H1 (cell line): ENCODE measurements at regions not wholly inside any gene's neighbourhood (a gene's known extent, or its start where the extent isn't known, plus 50 kb on each side); places are given as distances from the start of the nearest gene placed in this dataset.

Experiments
- CTCF ChIA-PET: fragments of 300-600 bp; sonication (Branson Sonifier 250); formaldehyde crosslinking; loops from one replicate; lab custom pipeline; 2021; ENCODE audit not compliant: partially characterized antibody; lab: Charles Lee
- POLR2A ChIA-PET: fragments of 300-600 bp; sonication (Branson Sonifier 250); formaldehyde crosslinking; loops from one replicate; lab custom pipeline; 2021; ENCODE audit warnings: inconsistent platforms; ENCODE audit not compliant: partially characterized antibody; lab: Charles Lee
- DNase-seq, 2 experiments: peaks; one replicate each; pipeline versions ENCODE4 v3.0.0 to v3.0.0-alpha.2; 2010 to 2022; ENCODE audit warnings: low spot score in 2 of 2, low read depth in 1 of 2, mixed read lengths in 1 of 2
- FAIRE-seq: peaks from 2 replicates; lab custom pipeline; 2011; peaks lifted over from hg19 to GRCh38; lab: Jason Lieb, UNC
- H2AFZ ChIP-seq: 2 replicates; pipeline ENCODE4 v1.8.1; 2012; ENCODE audit warnings: low read length, inconsistent platforms
- H2AK5ac ChIP-seq: 2 replicates; pipeline ENCODE4 v1.6.1; 2013; ENCODE audit warnings: low read depth, low read length
- H2BK120ac ChIP-seq: replicated peaks from 2 replicates; pipeline ENCODE3; 2013; ENCODE audit warnings: low read depth, low read length, inconsistent platforms
- H2BK12ac ChIP-seq: 2 replicates; pipeline ENCODE4 v1.6.1; 2013; ENCODE audit warnings: low read depth, low read length
- H2BK15ac ChIP-seq: 2 replicates; pipeline ENCODE4 v1.6.1; 2013; ENCODE audit warnings: low read length
- H2BK20ac ChIP-seq: 2 replicates; pipeline ENCODE4 v1.6.1; 2013; ENCODE audit warnings: low read length
- H2BK5ac ChIP-seq: 2 replicates; pipeline ENCODE4 v1.6.1; 2013; ENCODE audit warnings: low read depth, low read length
- H3K14ac ChIP-seq: 2 replicates; pipeline ENCODE4 v1.6.1; 2013; ENCODE audit warnings: inconsistent platforms; ENCODE audit not compliant: insufficient read length
- H3K18ac ChIP-seq: 2 replicates; pipeline ENCODE4 v1.6.1; 2013; ENCODE audit warnings: low read length; ENCODE audit errors: extremely low read depth
- H3K23ac ChIP-seq: 2 replicates; pipeline ENCODE4 v1.6.1; 2013; ENCODE audit warnings: inconsistent platforms; ENCODE audit not compliant: insufficient read length
- H3K23me2 ChIP-seq: 2 replicates; pipeline ENCODE4 v1.6.1; 2013; ENCODE audit warnings: low read depth, low read length
- H3K27ac ChIP-seq: 2 replicates; pipeline ENCODE4 v1.6.1; 2011; ENCODE audit warnings: low read depth, low read length, inconsistent platforms
- H3K27me3 ChIP-seq, 4 experiments: replicated peaks in 1 of 4; 1 replicate in 1 of 4; 2 replicates in 3 of 4; pipeline versions ENCODE4 v1.6.1 to v1.8.1; 2011 to 2013; ENCODE audit warnings: low read length in 3 of 4, mild to moderate bottlenecking in 3 of 4, inconsistent platforms in 2 of 4, mixed read lengths in 2 of 4, moderate library complexity in 1 of 4; ENCODE audit not compliant: control insufficient read depth in 3 of 4, insufficient read depth in 3 of 4; ENCODE audit errors: extremely low read depth in 1 of 4
- H3K36me3 ChIP-seq, 4 experiments: 2 replicates each; pipeline versions ENCODE4 v1.6.1 to v1.8.1; 2011 to 2013; ENCODE audit warnings: mild to moderate bottlenecking in 4 of 4, low read length in 3 of 4, moderate library complexity in 2 of 4, control low read depth in 1 of 4, inconsistent platforms in 1 of 4; ENCODE audit not compliant: insufficient read depth in 4 of 4, control insufficient read depth in 2 of 4
- H3K4ac ChIP-seq: replicated peaks from 2 replicates; pipeline ENCODE3; 2013; ENCODE audit warnings: low read length, low read depth, mixed read lengths, inconsistent platforms; ENCODE audit not compliant: insufficient read length
- H3K4me1 ChIP-seq, 4 experiments: replicated peaks in 1 of 4; 1 replicate in 1 of 4; 2 replicates in 3 of 4; pipeline versions ENCODE4 v1.6.1 to v1.8.1; 2011 to 2013; ENCODE audit warnings: low read length in 3 of 4, inconsistent platforms in 2 of 4, mixed read lengths in 1 of 4; ENCODE audit not compliant: insufficient read depth in 4 of 4, control insufficient read depth in 3 of 4
- H3K4me2 ChIP-seq, 2 experiments: 2 replicates each; pipeline versions ENCODE4 v1.6.1 to v1.8.1; 2011 to 2013; ENCODE audit warnings: low read depth in 2 of 2, low read length in 2 of 2, control low read depth in 1 of 2, inconsistent platforms in 1 of 2, mild to moderate bottlenecking in 1 of 2; ENCODE audit not compliant: insufficient read depth in 1 of 2
- H3K4me3 ChIP-seq, 4 experiments: fragments of 200-600, 300-600 bp in 1 of 4; sonication (generic), shearing (Covaris generic), sonication (Bioruptor Twin) in 1 of 4; 2 replicates each; pipeline versions ENCODE4 v1.5.1 to v1.8.1; 2011 to 2016; ENCODE audit warnings: low read length in 4 of 4, low read depth in 3 of 4, control low read depth in 2 of 4, inconsistent platforms in 2 of 4, mild to moderate bottlenecking in 2 of 4, mixed read lengths in 1 of 4, moderate library complexity in 1 of 4; ENCODE audit not compliant: insufficient read depth in 2 of 4; ENCODE audit errors: extremely low read depth in 1 of 4
- H3K56ac ChIP-seq: replicated peaks from 2 replicates; pipeline ENCODE3; 2013; ENCODE audit warnings: low read depth, mild to moderate bottlenecking, mixed read lengths, low read length, inconsistent platforms; ENCODE audit not compliant: insufficient read length
- H3K79me1 ChIP-seq: 2 replicates; pipeline ENCODE4 v1.6.1; 2013; ENCODE audit warnings: low read depth, low read length, control low read depth
- H3K79me2 ChIP-seq, 2 experiments: 2 replicates each; pipeline versions ENCODE4 v1.6.1 to v1.8.1; 2012 to 2013; ENCODE audit warnings: low read length in 2 of 2, mild to moderate bottlenecking in 2 of 2, inconsistent platforms in 1 of 2; ENCODE audit not compliant: insufficient read depth in 2 of 2, control insufficient read depth in 1 of 2
- H3K9ac ChIP-seq, 4 experiments: replicated peaks in 1 of 4; 1 replicate in 1 of 4; 2 replicates in 3 of 4; pipeline versions ENCODE4 v1.6.1 to v1.8.1; 2011 to 2013; ENCODE audit warnings: low read depth in 3 of 4, low read length in 3 of 4, control low read depth in 2 of 4, mild to moderate bottlenecking in 2 of 4, moderate library complexity in 2 of 4, inconsistent platforms in 1 of 4; ENCODE audit errors: extremely low read depth in 1 of 4
- H3K9me3 ChIP-seq, 2 experiments: 2 replicates each; pipeline versions ENCODE4 v1.6.1 to v1.8.1; 2012 to 2013; ENCODE audit warnings: mild to moderate bottlenecking in 2 of 2, moderate library complexity in 2 of 2, control low read depth in 1 of 2, inconsistent platforms in 1 of 2, low read depth in 1 of 2, low read length in 1 of 2, mixed read lengths in 1 of 2; ENCODE audit not compliant: insufficient read depth in 2 of 2
- H4K20me1 ChIP-seq, 2 experiments: replicated peaks in 1 of 2; 2 replicates each; pipeline versions ENCODE3 to v1.8.1; 2011 to 2013; ENCODE audit warnings: inconsistent platforms in 2 of 2, low read length in 2 of 2, mild to moderate bottlenecking in 1 of 2; ENCODE audit not compliant: insufficient read depth in 2 of 2, control insufficient read depth in 1 of 2
- H4K5ac ChIP-seq: 2 replicates; pipeline ENCODE4 v1.6.1; 2013; ENCODE audit warnings: low read length, low read depth, mixed read lengths, inconsistent platforms; ENCODE audit not compliant: insufficient read length
- H4K8ac ChIP-seq: 2 replicates; pipeline ENCODE4 v1.8.0; 2013; ENCODE audit warnings: mild to moderate bottlenecking, moderate library complexity, low read length, inconsistent platforms; ENCODE audit not compliant: insufficient read depth; ENCODE audit errors: extremely low read depth
- H4K91ac ChIP-seq: replicated peaks from 2 replicates; pipeline ENCODE3; 2013; ENCODE audit warnings: low read length, mixed read lengths, inconsistent platforms; ENCODE audit not compliant: insufficient read length
- ASH2L ChIP-seq: fragments of 200-600, 300-600 bp; sonication (generic); IDR thresholded peaks from one replicate; pipeline ENCODE4 v1.7.1; 2017; ENCODE audit warnings: low read length
- FOSL1 ChIP-seq: IDR thresholded peaks from 2 replicates; pipeline ENCODE4 v1.6.1; 2011; ENCODE audit warnings: mild to moderate bottlenecking, low read depth, low read length, moderate library complexity; ENCODE audit not compliant: insufficient read depth
- HDAC2 ChIP-seq, 2 experiments: fragments of 300-600 bp in 1 of 2; sonication (generic) in 1 of 2; IDR thresholded peaks; 2 replicates each; pipeline ENCODE4 v1.6.1; 2011 to 2012; ENCODE audit warnings: low read depth in 2 of 2, low read length in 2 of 2, mild to moderate bottlenecking in 2 of 2, moderate library complexity in 2 of 2, borderline replicate concordance in 1 of 2, inconsistent platforms in 1 of 2
- HDAC6 ChIP-seq: IDR thresholded peaks from one replicate; pipeline ENCODE4 v1.7.1; 2012; ENCODE audit warnings: low read depth, mild to moderate bottlenecking, inconsistent platforms, low read length, moderate library complexity
- KDM5A ChIP-seq: fragments of 200-600 bp; IDR thresholded peaks from 2 replicates; pipeline ENCODE4 v1.7.1; 2012; ENCODE audit warnings: mild to moderate bottlenecking, low read length, inconsistent platforms, mixed read lengths
- TCF12 ChIP-seq: IDR thresholded peaks from 2 replicates; pipeline ENCODE4 v1.6.1; 2011; ENCODE audit warnings: low read depth, mild to moderate bottlenecking, low read length
- ZNF274 ChIP-seq: IDR thresholded peaks from 2 replicates; pipeline ENCODE4 v1.7.0; 2012; ENCODE audit warnings: low read length, borderline replicate concordance; ENCODE audit errors: extremely low read depth

GRCh38 chr2:226330206-226330605, 469.4 kb downstream of the IRS1 start:
- Histone ChIP-seq H3K79me2 (no peaks in the 10 kb centered on the region), H2AFZ (no peak overlapping the region), H4K5ac (no peak overlapping the region), H3K23ac (no peak overlapping the region), H2BK120ac (no peak overlapping the region), H3K4me3 (no peak overlapping the region), H2BK15ac (no peak overlapping the region), H3K36me3 (no peaks in the 10 kb centered on the region), H3K56ac (no peak overlapping the region), H3K4me2 (no peak overlapping the region), H3K27ac (no peak overlapping the region), H3K14ac (no peak overlapping the region), H3K79me1 (no peaks in the 10 kb centered on the region), H2BK12ac (no peak overlapping the region), H3K4ac (no peak overlapping the region), H4K91ac (no peak overlapping the region), H3K18ac (no peak overlapping the region), H2BK5ac (no peak overlapping the region), H3K23me2 (no peaks in the 10 kb centered on the region), H3K9ac (no peak overlapping the region), H3K9me3 (no peaks in the 10 kb centered on the region), H4K8ac (no peak overlapping the region), H2BK20ac (no peak overlapping the region), H3K27me3 (no peaks in the 10 kb centered on the region), H2AK5ac (no peak overlapping the region), H4K20me1 (no peaks in the 10 kb centered on the region), H3K4me1 (0 out of 7 replicates have a peak, but pooled peaks cover 0 to 2% (median 0%) of the 10 kb centered on the region in 4 experiments)
- FAIRE-seq (no peak), DNase-seq (no peak)
- POLR2A ChIA-PET = no interaction called here
- CTCF ChIA-PET = interaction anchor here (1.5 kb wide), 1 partner anchor 10 kb away, joined by 4 read pairs; no protein-coding TSS in a partner anchor
- TF ChIP-seq FOSL1 (no peak), HDAC6 (no peak), HDAC2 (IDR thresholded peaks at IDR 0.05; ENCODE audit: borderline replicate concordance in 1 of 2, low read depth in 2 of 2, low read length in 2 of 2) (no peak), ZNF274 (no peak), TCF12 (no peak), ASH2L (no peak), KDM5A (no peak)
